ENCODE measurements at regions not wholly inside any gene's neighbourhood (a gene's known extent, or its start where the extent isn't known, plus 50 kb on each side); places are given as distances from the start of the nearest gene placed in this dataset.

DNA sequence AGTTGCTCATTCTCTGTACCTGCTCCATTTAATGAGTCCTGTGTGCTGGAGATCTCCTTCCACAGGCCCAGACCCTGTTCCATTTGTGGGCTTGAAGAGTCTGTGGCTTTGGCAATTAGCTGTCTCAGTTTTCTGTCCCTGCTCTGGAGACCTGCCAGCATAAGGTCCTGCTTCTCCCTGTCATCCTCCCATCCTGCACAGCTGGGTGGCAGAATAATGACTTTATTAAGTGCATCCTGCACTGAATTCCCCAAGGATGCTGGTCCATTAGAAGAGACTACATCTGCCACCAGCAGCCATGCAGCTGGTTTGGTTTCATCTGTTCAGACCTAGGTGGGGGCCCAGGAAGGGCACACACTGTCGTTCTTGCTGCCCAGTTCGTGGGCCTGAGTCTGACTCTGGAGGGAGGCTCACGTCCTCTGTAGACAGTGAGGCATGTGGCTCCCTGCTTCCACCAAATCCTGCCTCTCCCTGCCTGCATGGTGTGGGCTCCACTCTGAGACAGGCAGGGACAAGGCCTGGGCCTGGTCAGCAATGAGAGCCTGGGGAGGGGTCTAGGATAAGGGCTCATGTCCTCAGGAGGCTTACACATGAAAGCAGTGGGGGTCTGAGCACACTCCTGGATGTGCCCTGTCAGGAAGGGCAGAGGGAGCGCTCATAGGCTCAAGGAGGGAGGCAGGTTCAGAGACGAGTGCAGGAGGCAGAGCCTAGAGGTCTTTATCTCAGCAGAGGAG lies 78.4 kb upstream of the PRR23E start:
- no peaks in the 10 kb centered on the region for H3K36me3 ChIP-seq
- H3K27ac ChIP-seq, result no peak overlapping the region
- DNase-seq (ENCODE audit: low spot score), result no peak
- peaks cover 0 to 25% of the 10 kb centered on the region in 2 donors for H3K9me3 ChIP-seq
- TF ChIP-seq, protein P1, sequence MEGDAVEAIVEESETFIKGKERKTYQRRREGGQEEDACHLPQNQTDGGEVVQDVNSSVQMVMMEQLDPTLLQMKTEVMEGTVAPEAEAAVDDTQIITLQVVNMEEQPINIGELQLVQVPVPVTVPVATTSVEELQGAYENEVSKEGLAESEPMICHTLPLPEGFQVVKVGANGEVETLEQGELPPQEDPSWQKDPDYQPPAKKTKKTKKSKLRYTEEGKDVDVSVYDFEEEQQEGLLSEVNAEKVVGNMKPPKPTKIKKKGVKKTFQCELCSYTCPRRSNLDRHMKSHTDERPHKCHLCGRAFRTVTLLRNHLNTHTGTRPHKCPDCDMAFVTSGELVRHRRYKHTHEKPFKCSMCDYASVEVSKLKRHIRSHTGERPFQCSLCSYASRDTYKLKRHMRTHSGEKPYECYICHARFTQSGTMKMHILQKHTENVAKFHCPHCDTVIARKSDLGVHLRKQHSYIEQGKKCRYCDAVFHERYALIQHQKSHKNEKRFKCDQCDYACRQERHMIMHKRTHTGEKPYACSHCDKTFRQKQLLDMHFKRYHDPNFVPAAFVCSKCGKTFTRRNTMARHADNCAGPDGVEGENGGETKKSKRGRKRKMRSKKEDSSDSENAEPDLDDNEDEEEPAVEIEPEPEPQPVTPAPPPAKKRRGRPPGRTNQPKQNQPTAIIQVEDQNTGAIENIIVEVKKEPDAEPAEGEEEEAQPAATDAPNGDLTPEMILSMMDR (IDR thresholded peaks at IDR 0.05), result no peak
- no peaks in the 10 kb centered on the region for H3K4me1 ChIP-seq
- no peak overlapping the region for H3K4me3 ChIP-seq
- no peaks in the 10 kb centered on the region for H3K27me3 ChIP-seq

DNA sequence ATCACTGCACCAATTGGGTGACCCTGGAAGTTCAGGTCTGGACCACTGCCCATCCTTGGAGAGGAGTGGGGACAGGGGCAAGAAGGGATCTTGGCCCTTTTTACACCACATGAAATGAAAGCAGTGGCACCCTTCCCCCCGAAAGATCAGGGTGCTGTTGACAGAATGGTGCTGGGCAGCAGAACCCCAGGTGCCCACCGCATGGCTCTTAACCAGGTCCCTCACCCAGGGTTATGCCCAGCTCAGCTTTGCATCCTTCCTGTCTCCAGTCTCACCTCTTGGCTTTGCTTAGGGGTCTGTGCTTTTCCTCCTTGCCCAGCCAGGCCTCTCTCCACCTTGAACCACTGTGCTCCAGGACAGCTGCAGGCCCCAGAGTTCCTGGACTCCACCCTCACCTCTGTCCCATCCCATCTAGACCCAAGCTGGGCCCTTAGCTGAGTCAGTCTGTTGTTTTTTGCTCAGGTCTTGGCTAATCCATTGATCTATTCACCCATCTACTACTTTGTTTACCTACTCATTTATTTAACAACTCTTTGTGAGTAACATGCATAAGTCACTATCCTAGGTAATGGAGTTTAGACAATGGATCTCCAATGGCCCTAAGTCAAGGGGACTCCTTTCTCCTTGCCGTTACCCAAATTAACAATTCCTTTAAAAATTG lies 77.1 kb upstream of the PRR23E start:
- DNase-seq (ENCODE audit: low spot score), result no peak
- no peak overlapping the region for H3K27ac ChIP-seq
- no peaks in the 10 kb centered on the region for H3K36me3 ChIP-seq
- no peaks in the 10 kb centered on the region for H3K27me3 ChIP-seq
- no peaks in the 10 kb centered on the region for H3K4me1 ChIP-seq
- H3K9me3 ChIP-seq, result peaks cover 0 to 25% of the 10 kb centered on the region in 2 donors
- TF ChIP-seq, protein P1 (IDR thresholded peaks at IDR 0.05), result no peak
- no peak overlapping the region for H3K4me3 ChIP-seq

DNA sequence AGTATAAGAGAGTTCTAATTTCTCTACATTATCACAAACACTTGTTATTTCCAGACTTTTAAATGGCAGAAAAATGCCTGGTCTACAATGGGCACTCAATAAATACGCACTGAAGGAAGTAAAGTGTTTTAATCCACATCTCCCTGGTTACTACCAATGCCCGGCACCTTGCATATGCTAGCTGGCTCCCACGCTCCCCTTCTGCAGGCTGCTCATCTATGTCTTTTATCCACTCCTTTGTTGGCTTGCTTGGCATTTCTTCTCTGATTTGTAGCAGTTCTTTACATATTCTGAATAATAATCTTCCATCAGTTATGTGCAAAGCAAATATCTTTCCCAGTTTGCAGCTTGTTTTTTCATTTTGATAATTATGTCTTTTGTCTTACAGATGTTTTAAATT lies 74.6 kb upstream of the PRR23E start:
- TF ChIP-seq, protein P1 (IDR thresholded peaks at IDR 0.05), result no peak
- DNase-seq (ENCODE audit: low spot score), result no peak
- Histone ChIP-seq H3K27ac (no peak overlapping the region), H3K4me3 (no peak overlapping the region), H3K36me3 (no peaks in the 10 kb centered on the region), H3K9me3 (peaks cover 0 to 1% of the 10 kb centered on the region in 2 donors), H3K4me1 (no peaks in the 10 kb centered on the region), H3K27me3 (no peaks in the 10 kb centered on the region)

DNA sequence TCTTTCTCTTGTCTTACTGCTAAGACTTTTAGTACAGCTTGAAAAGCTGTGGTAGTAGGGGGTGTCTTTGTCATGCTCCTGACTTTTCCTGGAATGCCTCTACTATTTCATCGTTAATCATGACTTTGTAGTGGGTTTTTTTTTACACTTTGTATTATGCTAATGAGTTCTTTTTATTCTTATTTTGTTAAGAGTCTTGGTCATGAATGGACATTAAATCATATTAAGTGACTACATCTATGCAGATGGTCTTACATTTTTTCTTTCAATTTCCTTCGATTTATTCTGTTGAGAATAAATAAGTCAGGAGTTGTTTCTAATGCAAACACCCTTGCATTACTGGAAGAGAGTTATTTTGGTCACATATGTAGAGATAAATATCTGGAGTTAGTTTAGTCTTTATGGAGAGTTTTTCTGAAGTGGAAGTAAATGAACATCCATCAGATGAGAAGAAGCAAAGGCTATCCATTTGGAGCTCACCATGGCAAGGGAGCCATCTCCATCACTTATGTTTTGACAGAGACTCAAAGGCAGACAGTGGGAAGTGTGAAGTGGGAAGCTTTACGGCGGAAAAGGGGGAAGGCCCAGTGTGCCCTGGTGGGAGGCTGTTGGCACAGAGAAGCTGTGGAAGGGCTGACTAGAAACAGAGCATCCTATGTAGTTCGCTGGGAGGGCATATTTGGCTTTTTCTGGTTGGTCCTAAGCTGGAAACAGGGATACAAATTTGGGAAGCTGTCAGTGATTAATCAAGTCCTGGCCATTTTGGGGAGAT lies 73.1 kb upstream of the PRR23E start:
- peak; percentile 26 for DNase-seq (ENCODE audit: low spot score)
- TF ChIP-seq, protein P1 (IDR thresholded peaks at IDR 0.05), result no peak
- H3K27me3 ChIP-seq, result no peaks in the 10 kb centered on the region

DNA sequence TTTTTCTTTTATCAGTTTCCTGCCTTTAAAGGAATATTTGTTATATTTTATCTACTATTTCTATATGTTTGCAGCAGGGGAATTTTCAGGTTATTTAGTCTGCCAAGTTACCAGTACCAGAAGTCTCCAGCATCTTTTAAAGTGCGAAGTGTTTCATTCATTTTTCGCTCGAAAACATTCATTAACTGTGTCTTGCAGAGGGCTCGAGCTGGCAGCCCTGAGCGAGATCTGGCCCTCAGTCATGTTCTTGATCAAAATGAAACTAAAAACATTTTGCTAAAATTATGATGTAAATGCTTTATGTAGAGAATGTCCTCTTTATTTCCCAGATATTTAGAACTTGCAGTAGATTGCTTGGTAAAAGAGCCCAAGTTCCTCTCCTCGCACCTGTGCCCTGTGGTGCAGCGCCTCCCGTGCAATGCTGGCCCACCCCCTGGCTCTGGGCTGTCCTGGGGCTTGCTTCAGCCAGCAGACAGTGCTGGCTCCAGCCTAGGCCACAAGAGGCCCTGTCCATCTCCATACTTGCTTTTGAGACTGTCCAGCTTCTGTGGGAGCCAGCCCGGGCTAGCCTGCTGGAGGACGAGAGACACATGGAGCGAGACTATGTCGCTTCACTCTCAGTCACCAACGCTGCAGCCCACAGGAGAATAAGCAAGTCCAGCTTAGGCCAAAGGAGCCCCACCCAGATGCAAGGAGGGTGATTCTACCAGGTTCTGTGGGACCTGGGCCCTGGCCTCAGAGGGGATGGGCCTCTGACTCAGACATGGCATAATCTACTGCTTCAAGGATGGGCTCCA lies 71.9 kb upstream of the PRR23E start:
- Histone ChIP-seq H3K4me1 (no peaks in the 10 kb centered on the region), H3K9me3 (no peaks in the 10 kb centered on the region), H3K36me3 (no peaks in the 10 kb centered on the region), H3K4me3 (no peak overlapping the region), H3K27ac (no peak overlapping the region), H3K27me3 (no peaks in the 10 kb centered on the region)
- TF ChIP-seq, protein P1 (IDR thresholded peaks at IDR 0.05), result no peak
- DNase-seq (ENCODE audit: low spot score), result no peak

More for the DNA sequence above, 73.1 kb upstream of the PRR23E start:
- no peak overlapping the region for H3K27ac ChIP-seq
- H3K4me1 ChIP-seq, result no peaks in the 10 kb centered on the region
- H3K4me3 ChIP-seq, result no peak overlapping the region
- no peaks in the 10 kb centered on the region for H3K36me3 ChIP-seq
- no peaks in the 10 kb centered on the region for H3K9me3 ChIP-seq

All from right atrium auricular region (tissue), 2 donors.